Stimulated activated CD4-positive, alpha-beta T cell treated with anti-CD3 and anti-CD28 coated beads, Interleukin-12 subunit alpha, Interleukin-12 subunit beta, amount 100 ng/mL, for 4 hours (primary cell): ENCODE measurements at regions not wholly inside any gene's neighbourhood (a gene's known extent, or its start where the extent isn't known, plus 50 kb on each side); places are given as distances from the start of the nearest gene placed in this dataset.

Source experiments
- DNase-seq: peaks from one replicate; pipeline ENCODE4 v3.0.0-alpha.2; 2020

GRCh38 chr2:423479-423878, 135.6 kb upstream of the ALKAL2 start:
- no peak for DNase-seq

- DNase-seq: no peak
These were observed 135.0 kb upstream of the ALKAL2 start for GRCh38 chr2:422676-423435.

- no peak for DNase-seq
These were observed 133.5 kb upstream of the ALKAL2 start for GRCh38 chr2:421406-421805.

GRCh38 chr2:419687-420317, 131.9 kb upstream of the ALKAL2 start:
- no peak for DNase-seq

GRCh38 chr2:417662-418061, 129.8 kb upstream of the ALKAL2 start:
- DNase-seq: no peak

- no peak for DNase-seq
These were observed 129.1 kb upstream of the ALKAL2 start for GRCh38 chr2:417006-417405.

- DNase-seq: no peak
These were observed 128.2 kb upstream of the ALKAL2 start for GRCh38 chr2:415986-416610.

- DNase-seq: no peak
These were observed 121.6 kb upstream of the ALKAL2 start for GRCh38 chr2:409523-409922.

- DNase-seq: no peak
These were observed 119.7 kb upstream of the ALKAL2 start for GRCh38 chr2:407630-408029.

- DNase-seq: no peak
These were observed 119.0 kb upstream of the ALKAL2 start for GRCh38 chr2:406876-407275.

GRCh38 chr2:406231-406630, 118.3 kb upstream of the ALKAL2 start:
- no peak for DNase-seq

- no peak for DNase-seq
These were observed 116.7 kb upstream of the ALKAL2 start for GRCh38 chr2:404581-404980.

GRCh38 chr2:403682-404081, 115.8 kb upstream of the ALKAL2 start:
- no peak for DNase-seq

- no peak for DNase-seq
These were observed 114.8 kb upstream of the ALKAL2 start for GRCh38 chr2:402721-403120.

- DNase-seq: no peak
These were observed 114.3 kb upstream of the ALKAL2 start for GRCh38 chr2:402206-402605.

- DNase-seq: no peak
These were observed 113.3 kb upstream of the ALKAL2 start for GRCh38 chr2:401019-401679.

GRCh38 chr2:397926-398325, 110.0 kb upstream of the ALKAL2 start:
- DNase-seq: no peak

- DNase-seq: no peak
These were observed 109.6 kb upstream of the ALKAL2 start for GRCh38 chr2:397521-397920.

GRCh38 chr2:396903-397302, 109.0 kb upstream of the ALKAL2 start:
- no peak for DNase-seq

GRCh38 chr2:395886-396285, 108.0 kb upstream of the ALKAL2 start:
- no peak for DNase-seq

- peak; percentile 40 for DNase-seq
These were observed 106.1 kb upstream of the ALKAL2 start for GRCh38 chr2:393711-394696.

GRCh38 chr2:392926-393280, 105.0 kb upstream of the ALKAL2 start:
- no peak for DNase-seq
